HTR-8/SVneo (cell line): ENCODE measurements at regions not wholly inside any gene's neighbourhood (a gene's known extent, or its start where the extent isn't known, plus 50 kb on each side); places are given as distances from the start of the nearest gene placed in this dataset.

Experiments
- DNase-seq: peaks from one replicate; pipeline ENCODE4 v3.0.0; 2011; ENCODE audit warnings: low spot score, mixed read lengths; ENCODE audit not compliant: insufficient read length
- FAIRE-seq: peaks from 2 replicates; lab custom pipeline; 2011; peaks lifted over from hg19 to GRCh38; lab: Jason Lieb, UNC

- no peak for DNase-seq
These were observed 52.1 kb upstream of the DIPK1A start for GRCh38 chr1:93013145-93014065.

GRCh38 chr1:93014168-93014567 is 52.9 kb upstream of the DIPK1A start:
- DNase-seq (no peak), FAIRE-seq (no peak)

More at GRCh38 chr1:93013145-93014065, 52.1 kb upstream of the DIPK1A start:
- no peak for FAIRE-seq

GRCh38 chr1:93015590-93015989 is 54.3 kb upstream of the DIPK1A start:
- FAIRE-seq (no peak), DNase-seq (no peak)

- FAIRE-seq (no peak), DNase-seq (no peak)
These were observed 54.9 kb upstream of the DIPK1A start for GRCh38 chr1:93016171-93016570.

GRCh38 chr1:93021539-93022134 is 57.4 kb upstream of the MTF2 start:
- no peak for FAIRE-seq
- peak; percentile 52 for DNase-seq

GRCh38 chr1:93022580-93022979 is 56.5 kb upstream of the MTF2 start:
- FAIRE-seq: no peak
- DNase-seq: no peak

GRCh38 chr1:93023281-93023680 is 55.8 kb upstream of the MTF2 start:
- FAIRE-seq (no peak), DNase-seq (no peak)

- FAIRE-seq (no peak), DNase-seq (no peak)
These were observed 53.5 kb upstream of the MTF2 start for GRCh38 chr1:93025572-93025971.

- no peak for FAIRE-seq
- no peak for DNase-seq
These were observed 50.5 kb upstream of the MTF2 start for GRCh38 chr1:93028542-93028941.
